ENCODE measurements at regions not wholly inside any gene's neighbourhood (a gene's known extent, or its start where the extent isn't known, plus 50 kb on each side); places are given as distances from the start of the nearest gene placed in this dataset.

GRCh38 chr3:104816008-104816407 is 550.7 kb upstream of the ALCAM start:
- H3K9me3 ChIP-seq (ENCODE audit: control insufficient read depth, low read length) = peaks cover 5% of the 10 kb centered on the region
- no peak overlapping the region for H3K27ac ChIP-seq (ENCODE audit: low read depth, low read length, severe bottlenecking)
- H3K4me3 ChIP-seq (ENCODE audit: extremely low read depth, insufficient read depth, low read length, poor library complexity, severe bottlenecking) = no peak overlapping the region
- no peaks in the 10 kb centered on the region for H3K4me1 ChIP-seq (ENCODE audit: control insufficient read depth, insufficient read depth, low read length, poor library complexity, severe bottlenecking)
- WGBS, 2 experiments (ENCODE audit: insufficient coverage in 2 of 2) = no CpG with 5 or more reads among the region's 2 CpGs
- H3K36me3 ChIP-seq (ENCODE audit: control insufficient read depth, insufficient read depth, low read length) = no peaks in the 10 kb centered on the region

DNA sequence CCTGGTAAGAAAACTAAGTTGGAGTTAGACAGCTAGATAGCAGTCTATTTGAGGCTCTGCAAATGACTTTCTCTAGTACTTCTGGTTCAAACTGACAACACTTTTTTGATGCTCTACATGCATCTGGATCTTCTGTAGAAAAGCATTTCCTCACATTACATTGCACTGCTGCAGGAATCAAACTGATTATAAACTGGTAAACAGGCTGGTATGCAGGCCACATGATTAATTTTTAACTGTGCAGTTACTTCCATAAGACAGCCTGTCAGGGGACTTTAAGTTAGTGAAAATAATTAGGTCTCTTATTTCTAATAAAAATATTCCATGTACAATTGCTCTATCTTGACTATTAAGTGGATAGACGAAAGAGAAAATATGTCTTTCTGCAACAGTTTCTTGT is 550.0 kb upstream of the ALCAM start:
- Histone ChIP-seq H3K36me3 (ENCODE audit: control insufficient read depth, insufficient read depth, low read length) (no peaks in the 10 kb centered on the region), H3K4me1 (ENCODE audit: control insufficient read depth, insufficient read depth, low read length, poor library complexity, severe bottlenecking) (no peaks in the 10 kb centered on the region), H3K4me3 (ENCODE audit: extremely low read depth, insufficient read depth, low read length, poor library complexity, severe bottlenecking) (no peak overlapping the region), H3K9me3 (ENCODE audit: control insufficient read depth, low read length) (peaks cover 8% of the 10 kb centered on the region), H3K27ac (ENCODE audit: low read depth, low read length, severe bottlenecking) (no peak overlapping the region)
- WGBS, 2 experiments (ENCODE audit: insufficient coverage in 2 of 2) = no CpG with 5 or more reads among the region's 1 CpG

DNA sequence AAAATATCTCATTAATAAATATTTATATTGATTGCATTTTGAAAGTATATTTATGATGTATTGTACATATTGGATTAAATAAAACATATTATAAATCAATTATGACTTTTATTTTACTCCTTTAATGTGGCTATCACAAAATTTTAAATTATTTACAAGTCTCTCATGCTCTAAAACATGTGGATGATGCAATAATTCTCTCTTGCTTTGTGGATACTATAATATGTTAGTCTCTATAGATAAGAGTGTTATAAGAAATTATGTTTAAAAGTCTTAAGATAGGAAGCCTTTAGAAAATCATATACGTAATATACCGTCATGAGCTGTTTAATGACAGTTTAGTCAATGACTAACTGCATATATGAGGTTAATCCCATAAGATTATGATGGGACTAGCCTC is 547.4 kb upstream of the ALCAM start:
- 100% methylated on average over 1 of the region's 2 CpGs; no CpG with 5 or more reads in 1 of the 2 experiments for WGBS, 2 experiments (ENCODE audit: insufficient coverage in 2 of 2)
- Histone ChIP-seq H3K4me1 (ENCODE audit: control insufficient read depth, insufficient read depth, low read length, poor library complexity, severe bottlenecking) (no peaks in the 10 kb centered on the region), H3K36me3 (ENCODE audit: control insufficient read depth, insufficient read depth, low read length) (no peaks in the 10 kb centered on the region), H3K4me3 (ENCODE audit: extremely low read depth, insufficient read depth, low read length, poor library complexity, severe bottlenecking) (no peak overlapping the region), H3K27ac (ENCODE audit: low read depth, low read length, severe bottlenecking) (no peak overlapping the region), H3K9me3 (ENCODE audit: control insufficient read depth, low read length) (peaks cover 8% of the 10 kb centered on the region)

DNA sequence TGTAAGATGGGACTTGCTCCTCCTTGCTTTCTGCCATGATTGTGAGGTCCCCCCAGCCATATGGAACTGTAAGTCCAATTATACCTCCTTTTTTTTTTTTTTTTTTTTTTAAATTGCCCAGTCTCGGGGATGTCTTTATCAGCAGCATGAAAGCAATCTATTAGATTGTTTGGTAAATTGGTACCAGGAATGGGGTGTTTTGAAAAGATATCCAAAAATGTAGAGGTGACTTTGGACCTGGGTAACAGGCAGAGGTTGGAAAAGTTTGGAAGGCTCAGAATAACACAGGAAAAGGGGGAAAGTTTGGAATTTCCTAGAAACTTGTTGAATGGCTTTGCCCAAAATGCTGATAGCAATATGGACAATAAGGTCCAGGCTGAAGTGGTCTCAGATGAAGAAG is 545.8 kb upstream of the ALCAM start:
- Histone ChIP-seq H3K4me3 (ENCODE audit: extremely low read depth, insufficient read depth, low read length, poor library complexity, severe bottlenecking) (no peak overlapping the region), H3K9me3 (ENCODE audit: control insufficient read depth, low read length) (peaks cover 8% of the 10 kb centered on the region), H3K27ac (ENCODE audit: low read depth, low read length, severe bottlenecking) (no peak overlapping the region), H3K4me1 (ENCODE audit: control insufficient read depth, insufficient read depth, low read length, poor library complexity, severe bottlenecking) (no peaks in the 10 kb centered on the region), H3K36me3 (ENCODE audit: control insufficient read depth, insufficient read depth, low read length) (no peaks in the 10 kb centered on the region)
- 67% methylated on average over 1 of the region's 1 CpG; no CpG with 5 or more reads in 1 of the 2 experiments for WGBS, 2 experiments (ENCODE audit: insufficient coverage in 2 of 2)

GRCh38 chr3:104825116-104825515 is 541.6 kb upstream of the ALCAM start:
- WGBS, 2 experiments (ENCODE audit: insufficient coverage in 2 of 2) = 38% methylated on average over 1 of the region's 1 CpG; no CpG with 5 or more reads in 1 of the 2 experiments
- H3K36me3 ChIP-seq (ENCODE audit: control insufficient read depth, insufficient read depth, low read length) = no peaks in the 10 kb centered on the region
- H3K4me3 ChIP-seq (ENCODE audit: extremely low read depth, insufficient read depth, low read length, poor library complexity, severe bottlenecking) = no peak overlapping the region
- peaks cover 8% of the 10 kb centered on the region for H3K9me3 ChIP-seq (ENCODE audit: control insufficient read depth, low read length)
- H3K4me1 ChIP-seq (ENCODE audit: control insufficient read depth, insufficient read depth, low read length, poor library complexity, severe bottlenecking) = no peaks in the 10 kb centered on the region
- H3K27ac ChIP-seq (ENCODE audit: low read depth, low read length, severe bottlenecking) = no peak overlapping the region

DNA sequence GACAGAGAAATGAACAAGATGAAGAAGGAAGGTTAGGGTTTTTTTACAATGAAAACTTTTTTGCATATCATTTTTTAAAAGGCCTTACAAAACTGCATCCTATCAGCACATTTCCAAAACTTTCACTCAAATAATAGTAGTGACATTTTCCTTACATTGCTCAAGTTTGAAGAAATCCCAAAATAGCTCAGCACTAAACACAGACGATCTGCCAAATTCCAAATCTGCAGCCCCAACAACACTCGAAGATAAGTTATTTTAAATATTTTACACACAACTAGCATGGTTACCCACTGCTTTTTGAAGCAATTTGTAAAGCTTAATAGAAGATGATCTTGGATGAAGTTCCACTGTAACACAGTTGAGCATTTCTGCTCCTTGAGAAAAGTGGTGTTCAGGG is 535.6 kb upstream of the ALCAM start:
- H3K9me3 ChIP-seq (ENCODE audit: control insufficient read depth, low read length) = no peaks in the 10 kb centered on the region
- H3K36me3 ChIP-seq (ENCODE audit: control insufficient read depth, insufficient read depth, low read length) = no peaks in the 10 kb centered on the region
- no peaks in the 10 kb centered on the region for H3K4me1 ChIP-seq (ENCODE audit: control insufficient read depth, insufficient read depth, low read length, poor library complexity, severe bottlenecking)
- no peak overlapping the region for H3K27ac ChIP-seq (ENCODE audit: low read depth, low read length, severe bottlenecking)
- no peak overlapping the region for H3K4me3 ChIP-seq (ENCODE audit: extremely low read depth, insufficient read depth, low read length, poor library complexity, severe bottlenecking)
- WGBS, 2 experiments (ENCODE audit: insufficient coverage in 2 of 2) = 100% methylated on average over 1 of the region's 2 CpGs; no CpG with 5 or more reads in 1 of the 2 experiments

DNA sequence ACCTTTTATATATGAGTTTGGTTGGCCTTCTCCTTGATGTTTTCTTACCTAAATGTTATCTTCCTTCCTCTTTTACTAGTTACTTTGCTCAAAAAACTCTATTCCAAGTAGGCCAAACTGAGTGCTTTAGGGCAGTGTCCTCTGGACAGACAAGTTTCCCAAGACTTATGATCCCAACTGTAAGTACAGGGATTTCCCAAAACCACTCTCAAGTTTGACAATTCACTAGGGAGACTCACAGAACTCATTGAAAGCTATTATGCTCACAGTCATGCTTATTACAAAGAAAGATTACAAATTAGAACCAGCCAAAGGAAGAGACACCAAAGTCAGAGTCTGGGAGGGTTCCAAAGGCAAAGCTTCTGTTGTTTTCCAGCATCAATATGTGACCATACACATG is 534.2 kb upstream of the ALCAM start:
- H3K4me1 ChIP-seq (ENCODE audit: control insufficient read depth, insufficient read depth, low read length, poor library complexity, severe bottlenecking) = no peaks in the 10 kb centered on the region
- H3K4me3 ChIP-seq (ENCODE audit: extremely low read depth, insufficient read depth, low read length, poor library complexity, severe bottlenecking) = no peak overlapping the region
- H3K36me3 ChIP-seq (ENCODE audit: control insufficient read depth, insufficient read depth, low read length) = no peaks in the 10 kb centered on the region
- no peaks in the 10 kb centered on the region for H3K9me3 ChIP-seq (ENCODE audit: control insufficient read depth, low read length)
- H3K27ac ChIP-seq (ENCODE audit: low read depth, low read length, severe bottlenecking) = no peak overlapping the region

- no peaks in the 10 kb centered on the region for H3K9me3 ChIP-seq (ENCODE audit: control insufficient read depth, low read length)
- H3K36me3 ChIP-seq (ENCODE audit: control insufficient read depth, insufficient read depth, low read length) = no peaks in the 10 kb centered on the region
- H3K27ac ChIP-seq (ENCODE audit: low read depth, low read length, severe bottlenecking) = no peak overlapping the region
- 81 to 82% methylated on average over 1 of the region's 1 CpG for WGBS, 2 experiments (ENCODE audit: insufficient coverage in 2 of 2)
- H3K4me1 ChIP-seq (ENCODE audit: control insufficient read depth, insufficient read depth, low read length, poor library complexity, severe bottlenecking) = no peaks in the 10 kb centered on the region
- H3K4me3 ChIP-seq (ENCODE audit: extremely low read depth, insufficient read depth, low read length, poor library complexity, severe bottlenecking) = no peak overlapping the region
Observed at GRCh38 chr3:104835376-104835775, 531.3 kb upstream of the ALCAM start.

- H3K36me3 ChIP-seq (ENCODE audit: control insufficient read depth, insufficient read depth, low read length) = no peaks in the 10 kb centered on the region
- no peak overlapping the region for H3K4me3 ChIP-seq (ENCODE audit: extremely low read depth, insufficient read depth, low read length, poor library complexity, severe bottlenecking)
- no CpG with 5 or more reads among the region's 2 CpGs for WGBS, 2 experiments (ENCODE audit: insufficient coverage in 2 of 2)
- H3K27ac ChIP-seq (ENCODE audit: low read depth, low read length, severe bottlenecking) = no peak overlapping the region
- H3K9me3 ChIP-seq (ENCODE audit: control insufficient read depth, low read length) = peaks cover 14% of the 10 kb centered on the region
- H3K4me1 ChIP-seq (ENCODE audit: control insufficient read depth, insufficient read depth, low read length, poor library complexity, severe bottlenecking) = no peaks in the 10 kb centered on the region
Observed at GRCh38 chr3:104846270-104846669, 520.4 kb upstream of the ALCAM start.

GRCh38 chr3:104849070-104849469 is 517.6 kb upstream of the ALCAM start:
- Histone ChIP-seq H3K4me3 (ENCODE audit: extremely low read depth, insufficient read depth, low read length, poor library complexity, severe bottlenecking) (no peak overlapping the region), H3K36me3 (ENCODE audit: control insufficient read depth, insufficient read depth, low read length) (no peaks in the 10 kb centered on the region), H3K9me3 (ENCODE audit: control insufficient read depth, low read length) (peaks cover 14% of the 10 kb centered on the region), H3K4me1 (ENCODE audit: control insufficient read depth, insufficient read depth, low read length, poor library complexity, severe bottlenecking) (no peaks in the 10 kb centered on the region), H3K27ac (ENCODE audit: low read depth, low read length, severe bottlenecking) (no peak overlapping the region)
- WGBS, 2 experiments (ENCODE audit: insufficient coverage in 2 of 2) = no CpG with 5 or more reads among the region's 2 CpGs

DNA sequence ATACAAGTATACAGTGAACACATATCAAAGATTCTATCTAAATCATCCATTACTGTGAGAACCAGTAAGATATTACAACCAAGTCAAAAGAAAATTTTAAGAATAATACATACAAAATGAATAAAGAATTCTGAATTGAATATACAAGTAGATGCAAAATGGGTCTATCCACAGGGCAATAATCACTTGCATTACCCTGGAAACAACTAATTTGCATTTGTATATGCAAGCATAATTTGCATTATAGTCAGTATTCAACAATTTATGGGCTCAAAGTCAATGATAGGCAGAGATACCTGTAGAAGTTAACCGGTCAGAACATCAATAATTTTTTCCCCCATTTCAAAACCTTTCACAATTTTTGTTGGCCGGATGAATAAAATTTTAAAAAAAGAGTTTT is 512.2 kb upstream of the ALCAM start:
- WGBS, 2 experiments (ENCODE audit: insufficient coverage in 2 of 2) = no CpG with 5 or more reads among the region's 2 CpGs
- Histone ChIP-seq H3K27ac (ENCODE audit: low read depth, low read length, severe bottlenecking) (no peak overlapping the region), H3K9me3 (ENCODE audit: control insufficient read depth, low read length) (no peaks in the 10 kb centered on the region), H3K4me3 (ENCODE audit: extremely low read depth, insufficient read depth, low read length, poor library complexity, severe bottlenecking) (no peak overlapping the region), H3K36me3 (ENCODE audit: control insufficient read depth, insufficient read depth, low read length) (no peaks in the 10 kb centered on the region), H3K4me1 (ENCODE audit: control insufficient read depth, insufficient read depth, low read length, poor library complexity, severe bottlenecking) (no peaks in the 10 kb centered on the region)

- Histone ChIP-seq H3K9me3 (ENCODE audit: control insufficient read depth, low read length) (no peaks in the 10 kb centered on the region), H3K4me1 (ENCODE audit: control insufficient read depth, insufficient read depth, low read length, poor library complexity, severe bottlenecking) (no peaks in the 10 kb centered on the region), H3K4me3 (ENCODE audit: extremely low read depth, insufficient read depth, low read length, poor library complexity, severe bottlenecking) (no peak overlapping the region), H3K36me3 (ENCODE audit: control insufficient read depth, insufficient read depth, low read length) (no peaks in the 10 kb centered on the region), H3K27ac (ENCODE audit: low read depth, low read length, severe bottlenecking) (no peak overlapping the region)
- WGBS, 2 experiments (ENCODE audit: insufficient coverage in 2 of 2) = 80 to 92% methylated on average over 1 of the region's 2 CpGs
Observed at GRCh38 chr3:104855702-104856101, 511.0 kb upstream of the ALCAM start.
